ENCODE measurements at regions not wholly inside any gene's neighbourhood (a gene's known extent, or its start where the extent isn't known, plus 50 kb on each side); places are given as distances from the start of the nearest gene placed in this dataset.

GRCh38 chrX:121154858-121155404 lies 107.5 kb downstream of the GLUD2 start:
- H3K4me3 ChIP-seq: no peak overlapping the region
- no peak for ATAC-seq (ENCODE audit: low FRiP score in 2 of 2)
- DNase-seq: no peak
- H3K36me3 ChIP-seq: no peaks in the 10 kb centered on the region
- H3K9me3 ChIP-seq: no peaks in the 10 kb centered on the region
- H3K27me3 ChIP-seq: no peaks in the 10 kb centered on the region
- WGBS, 2 donors: 77 to 88% methylated on average over 13 of the region's 13 CpGs
- H3K27ac ChIP-seq: no peak overlapping the region
- no peak for TF ChIP-seq POLR2AphosphoS5 (IDR thresholded peaks at IDR 0.05)
- TF ChIP-seq CTCF (IDR thresholded peaks at IDR 0.05): no peak
- TF ChIP-seq POLR2A (IDR thresholded peaks at IDR 0.05): no peak
- no peak for TF ChIP-seq EP300 (IDR thresholded peaks at IDR 0.05)
- no peaks in the 10 kb centered on the region for H3K4me1 ChIP-seq

DNA sequence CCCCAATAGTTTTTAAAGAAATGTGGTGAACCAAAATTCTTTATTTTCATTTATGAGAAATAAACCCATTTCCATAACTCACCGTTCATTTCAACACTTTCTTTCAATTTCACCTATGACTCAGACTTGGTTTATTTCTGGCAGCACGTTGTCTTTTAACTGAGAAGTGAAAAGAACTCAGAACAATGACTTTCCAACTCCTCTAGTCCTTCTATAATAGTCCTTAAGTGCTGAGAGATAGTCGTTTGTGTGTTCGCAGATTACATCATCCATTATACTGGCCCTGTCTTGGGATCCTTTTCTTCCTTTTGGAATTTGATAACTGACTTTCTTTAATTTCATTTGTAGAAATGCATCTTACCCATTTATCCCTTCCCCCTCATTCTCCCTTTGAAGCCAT lies 113.6 kb downstream of the GLUD2 start:
- no peak for DNase-seq
- H3K4me1 ChIP-seq: no peaks in the 10 kb centered on the region
- no peak overlapping the region for H3K27ac ChIP-seq
- no peak for ATAC-seq (ENCODE audit: low FRiP score in 2 of 2)
- no peaks in the 10 kb centered on the region for H3K9me3 ChIP-seq
- 37 to 49% methylated on average over 4 of the region's 4 CpGs for WGBS, 2 donors
- no peak overlapping the region for H3K4me3 ChIP-seq
- no peaks in the 10 kb centered on the region for H3K27me3 ChIP-seq
- TF ChIP-seq POLR2A (IDR thresholded peaks at IDR 0.05): no peak
- TF ChIP-seq POLR2AphosphoS5 (IDR thresholded peaks at IDR 0.05): no peak
- TF ChIP-seq EP300 (IDR thresholded peaks at IDR 0.05): no peak
- no peak for TF ChIP-seq CTCF (IDR thresholded peaks at IDR 0.05)
- no peaks in the 10 kb centered on the region for H3K36me3 ChIP-seq

GRCh38 chrX:121161501-121161933 lies 114.1 kb downstream of the GLUD2 start:
- TF ChIP-seq POLR2AphosphoS5 (IDR thresholded peaks at IDR 0.05): no peak
- no peak for TF ChIP-seq POLR2A (IDR thresholded peaks at IDR 0.05)
- no peak for TF ChIP-seq CTCF (IDR thresholded peaks at IDR 0.05)
- TF ChIP-seq EP300 (IDR thresholded peaks at IDR 0.05): no peak
- ATAC-seq (ENCODE audit: low FRiP score in 2 of 2) (no peak), DNase-seq (no peak)
- no peaks in the 10 kb centered on the region for H3K36me3 ChIP-seq
- WGBS, 2 donors: 37 to 45% methylated on average over 4 of the region's 4 CpGs
- no peaks in the 10 kb centered on the region for H3K9me3 ChIP-seq
- no peaks in the 10 kb centered on the region for H3K4me1 ChIP-seq
- H3K4me3 ChIP-seq: no peak overlapping the region
- H3K27ac ChIP-seq: no peak overlapping the region
- H3K27me3 ChIP-seq: no peaks in the 10 kb centered on the region

DNA sequence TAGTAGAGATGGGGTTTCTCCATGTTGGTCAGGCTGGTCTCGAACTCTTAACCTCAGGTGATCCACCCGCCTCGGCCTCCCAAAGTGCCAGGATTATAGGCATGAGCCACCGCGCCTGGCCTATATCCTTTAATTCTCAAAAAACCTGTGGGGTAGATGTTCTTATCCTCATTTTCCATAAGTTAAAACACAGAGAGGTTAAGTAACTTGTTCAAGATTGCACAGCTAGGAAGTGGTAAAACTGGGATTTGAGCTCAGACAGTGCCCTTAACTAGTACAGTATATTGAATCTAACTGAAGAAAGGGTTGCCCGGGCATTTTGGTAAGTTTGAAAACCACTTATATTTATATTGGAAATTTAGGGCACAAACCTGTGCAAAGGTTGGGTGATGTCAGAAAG lies 116.0 kb downstream of the GLUD2 start:
- 84 to 99% methylated on average over 6 of the region's 6 CpGs for WGBS, 2 donors
- DNase-seq: no peak
- no peaks in the 10 kb centered on the region for H3K4me1 ChIP-seq

DNA sequence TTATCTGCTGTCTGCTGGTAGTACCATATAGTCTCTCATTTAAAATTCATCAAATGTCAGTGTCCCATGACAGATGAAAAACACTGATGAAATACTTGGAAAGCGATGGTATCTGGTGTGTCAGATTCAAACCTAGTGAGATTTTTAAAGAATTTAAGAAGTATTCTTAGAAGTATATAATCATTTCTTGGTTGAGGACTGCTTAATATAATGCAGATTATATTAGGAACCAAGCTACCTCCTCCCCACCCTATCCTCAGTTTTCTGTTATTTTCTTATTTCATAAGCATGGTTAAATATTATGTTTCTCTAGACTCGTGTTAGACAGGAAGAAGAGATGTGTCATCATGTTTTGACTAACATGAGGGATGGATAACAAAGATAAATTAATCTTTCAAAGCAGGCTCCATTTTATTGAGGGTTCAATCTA lies 118.5 kb downstream of the GLUD2 start:
- Histone ChIP-seq H3K27me3 (no peaks in the 10 kb centered on the region), H3K4me1 (no peaks in the 10 kb centered on the region), H3K4me3 (no peak overlapping the region), H3K27ac (no peak overlapping the region), H3K9me3 (no peaks in the 10 kb centered on the region), H3K36me3 (no peaks in the 10 kb centered on the region)
- no peak for DNase-seq
- WGBS, 2 donors: 60 to 64% methylated on average over 2 of the region's 2 CpGs
- no peak for ATAC-seq (ENCODE audit: low FRiP score in 2 of 2)
- TF ChIP-seq POLR2A (IDR thresholded peaks at IDR 0.05) (no peak), EP300 (IDR thresholded peaks at IDR 0.05) (no peak), POLR2AphosphoS5 (IDR thresholded peaks at IDR 0.05) (no peak)

More for the DNA sequence above, 116.0 kb downstream of the GLUD2 start:
- H3K36me3 ChIP-seq: no peaks in the 10 kb centered on the region
- no peak for ATAC-seq (ENCODE audit: low FRiP score in 2 of 2)
- H3K4me3 ChIP-seq: no peak overlapping the region
- no peaks in the 10 kb centered on the region for H3K27me3 ChIP-seq
- TF ChIP-seq POLR2AphosphoS5 (IDR thresholded peaks at IDR 0.05): no peak
- no peak for TF ChIP-seq EP300 (IDR thresholded peaks at IDR 0.05)
- H3K27ac ChIP-seq: no peak overlapping the region
- H3K9me3 ChIP-seq: no peaks in the 10 kb centered on the region
